GM21619 (cell line): ENCODE measurements at regions not wholly inside any gene's neighbourhood (a gene's known extent, or its start where the extent isn't known, plus 50 kb on each side); places are given as distances from the start of the nearest gene placed in this dataset.
"Not testable (repeated sequence)": the region's sequence is repeated elsewhere in the genome, so short reads cannot be mapped to it uniquely, and the experiment has no call there.

Experiments
- ATAC-seq: cut with Tn5 transposase; IDR thresholded peaks from one replicate; pipeline ENCODE4 v1.9.1; 2021; ENCODE audit not compliant: unreplicated experiment

DNA sequence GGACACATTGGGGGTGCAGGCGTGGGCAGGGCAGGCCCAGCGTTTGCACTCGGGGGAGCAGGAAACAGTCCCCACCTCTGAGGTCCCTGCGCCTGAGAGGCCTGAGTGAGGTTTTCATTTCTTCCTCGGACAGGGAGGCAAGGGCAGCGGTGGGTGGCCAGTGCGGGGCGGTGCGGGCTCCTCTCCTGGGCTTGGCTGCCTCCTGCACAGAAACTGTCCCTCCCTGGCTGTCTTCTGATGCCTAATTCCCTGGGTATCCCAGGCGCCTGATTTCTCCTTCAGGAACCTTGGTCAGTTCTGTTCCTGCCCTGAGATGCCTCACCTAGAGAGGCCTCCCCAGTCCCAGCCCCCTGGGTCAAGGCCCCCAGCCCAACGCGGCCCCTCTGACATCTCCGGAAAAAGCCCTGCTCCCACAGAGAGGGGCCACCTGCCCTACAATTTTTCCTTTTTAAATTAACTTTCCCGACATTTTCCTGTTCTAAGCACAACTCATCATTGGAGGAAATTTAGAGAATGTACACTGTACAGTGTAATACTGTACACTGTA lies 260.3 kb downstream of the ADGRD1 start:
- ATAC-seq = no peak

GRCh38 chr12:131214936-131215335 lies 261.2 kb downstream of the ADGRD1 start:
- not testable (repeated sequence) for ATAC-seq

DNA sequence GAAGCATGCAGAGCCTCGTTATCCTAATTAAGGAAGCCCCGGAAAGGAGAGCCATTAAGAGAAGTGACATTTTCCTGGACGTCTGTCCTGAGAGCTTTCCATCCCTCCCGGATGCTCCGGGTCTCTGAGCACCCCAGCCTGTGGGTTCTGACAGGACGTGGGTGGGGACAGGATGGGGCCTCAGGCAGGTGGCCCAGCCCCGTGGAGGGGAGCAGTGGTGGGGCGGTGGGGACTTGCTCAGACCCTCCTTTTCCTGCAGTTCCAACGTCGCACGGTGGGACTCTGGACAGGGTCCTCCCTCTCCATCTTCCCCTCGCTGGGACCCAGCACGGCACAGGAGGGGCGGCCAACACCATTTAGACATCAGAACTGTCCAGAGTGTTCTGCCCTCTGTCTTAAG lies 262.9 kb downstream of the ADGRD1 start:
- ATAC-seq = not testable (repeated sequence)

GRCh38 chr12:131217024-131217586 lies 263.4 kb downstream of the ADGRD1 start:
- no peak for ATAC-seq

DNA sequence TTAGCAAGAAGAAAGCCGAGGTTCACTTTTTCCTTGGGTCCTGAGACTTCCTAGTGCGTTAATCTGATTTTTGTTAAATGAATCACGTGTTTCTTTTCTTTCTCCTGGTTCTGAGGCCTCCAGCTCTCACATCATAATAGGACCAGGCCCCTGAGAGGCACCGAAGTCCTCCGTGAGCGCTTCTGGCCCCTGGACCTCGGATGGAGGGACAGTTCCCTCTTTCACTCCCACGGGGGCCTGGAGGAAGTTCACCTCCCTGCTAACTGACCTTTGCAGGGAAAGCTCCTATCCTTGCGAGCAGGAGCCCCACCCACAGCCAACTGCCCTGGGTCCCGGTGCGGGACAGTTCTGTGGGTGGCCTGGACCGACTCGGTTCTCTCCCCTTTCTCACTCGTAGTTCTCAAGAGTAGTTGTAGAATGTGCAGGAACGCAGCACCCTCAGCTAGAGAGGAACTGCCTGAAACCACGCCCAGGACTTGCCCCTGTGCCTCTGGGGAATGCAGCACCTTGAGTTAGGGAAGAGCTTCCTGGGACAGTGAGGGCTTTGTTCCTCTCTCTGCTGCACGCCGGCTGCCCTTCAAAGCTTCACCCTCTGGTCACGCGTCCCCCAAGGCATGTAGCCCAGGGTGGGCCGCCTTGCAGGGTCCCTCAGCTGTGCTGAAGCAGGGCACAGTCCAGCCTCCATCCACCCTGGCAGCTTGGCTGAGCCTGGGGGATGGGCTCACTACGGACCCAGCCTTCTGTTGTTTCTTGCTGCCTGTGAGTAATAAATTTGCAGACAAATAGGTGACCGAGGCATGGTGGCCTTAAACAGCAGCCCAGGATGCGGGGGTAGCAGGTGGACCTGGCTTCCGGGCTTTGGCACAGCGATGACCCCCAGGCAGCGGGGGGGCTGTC lies 264.6 kb downstream of the ADGRD1 start:
- peak; percentile 42 for ATAC-seq

GRCh38 chr12:131218923-131219669 lies 265.4 kb downstream of the ADGRD1 start:
- ATAC-seq = peak; percentile 21

- ATAC-seq = no peak
These were observed 266.1 kb downstream of the ADGRD1 start for GRCh38 chr12:131219670-131220330.

GRCh38 chr12:131220331-131220685 lies 266.6 kb downstream of the ADGRD1 start:
- ATAC-seq = no peak

- ATAC-seq = no peak
These were observed 267.6 kb downstream of the ADGRD1 start for GRCh38 chr12:131221061-131221956.

- ATAC-seq = no peak
These were observed 268.2 kb downstream of the ADGRD1 start for GRCh38 chr12:131221957-131222328.

GRCh38 chr12:131222329-131223139 lies 268.8 kb downstream of the ADGRD1 start:
- peak; percentile 49 for ATAC-seq

DNA sequence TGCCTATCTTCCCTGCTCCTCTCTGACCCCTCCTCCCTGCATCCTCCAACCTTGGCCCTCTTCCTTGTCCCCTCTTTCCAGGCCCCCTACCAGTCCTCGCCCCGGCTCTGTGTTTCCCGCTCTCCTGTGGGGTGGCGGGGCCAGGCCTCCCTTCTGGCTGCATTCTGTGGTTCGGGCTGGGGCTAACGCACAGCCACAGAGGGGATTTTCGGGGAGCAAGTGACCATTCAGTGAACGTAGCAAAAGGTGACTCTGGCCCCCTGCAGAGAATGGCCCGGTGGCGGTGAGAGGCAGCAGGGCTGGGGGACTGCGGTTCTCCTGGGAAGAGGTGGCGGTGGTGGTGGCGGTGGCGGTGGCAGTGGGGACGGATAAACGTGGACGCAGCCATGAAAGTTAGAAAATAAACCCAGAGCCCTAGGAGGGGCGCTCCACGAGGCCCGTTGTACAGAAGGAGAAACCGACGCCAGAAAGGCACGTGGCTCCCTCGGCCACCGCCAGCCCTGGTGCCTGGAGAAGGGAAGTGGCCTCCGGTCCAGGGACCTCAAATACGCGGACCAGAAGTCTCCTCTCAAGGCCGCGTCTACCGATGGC lies 269.6 kb downstream of the ADGRD1 start:
- ATAC-seq = no peak

- no peak for ATAC-seq
These were observed 270.1 kb downstream of the ADGRD1 start for GRCh38 chr12:131223791-131224225.

DNA sequence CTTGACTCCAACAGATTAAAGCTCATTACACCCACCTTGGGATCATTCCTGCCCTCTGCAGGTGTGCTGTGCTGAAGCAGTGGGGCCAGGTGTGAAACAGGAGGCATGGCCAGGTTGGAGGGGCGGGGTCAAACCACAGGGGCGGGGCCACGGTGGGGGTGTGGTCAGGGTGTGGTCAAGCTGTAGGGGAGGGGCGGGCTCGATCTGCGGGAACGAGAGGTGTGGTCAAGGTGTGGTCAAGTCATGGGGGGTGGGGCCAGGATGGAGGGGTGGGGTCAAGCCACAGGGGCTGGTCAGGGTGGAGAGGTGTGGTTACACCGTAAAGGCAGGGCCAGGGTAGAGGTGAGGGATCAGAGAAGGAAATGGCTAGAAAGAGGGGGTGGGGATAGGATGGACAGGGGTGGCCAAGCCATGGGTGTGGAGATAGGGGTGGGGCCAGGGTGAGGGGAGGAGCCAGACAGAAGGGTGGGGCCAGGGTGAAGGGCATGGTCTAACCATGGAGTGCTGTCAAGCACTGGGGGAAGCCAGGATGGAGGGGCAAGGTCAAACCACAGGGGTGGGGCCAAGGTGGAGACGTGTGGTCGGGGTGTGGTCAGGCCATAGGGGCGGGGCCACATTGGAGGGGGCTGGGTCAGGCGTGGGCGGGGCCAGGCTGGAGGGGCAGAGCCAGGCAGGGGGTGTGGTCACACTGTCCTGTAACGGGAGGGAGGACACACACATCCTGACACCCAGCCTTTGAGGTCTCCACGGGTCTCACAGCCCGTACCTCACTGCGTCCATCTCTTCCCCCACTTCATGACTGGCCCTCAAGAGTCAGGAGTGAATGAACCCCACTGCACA lies 270.7 kb downstream of the ADGRD1 start:
- not testable (repeated sequence) for ATAC-seq

GRCh38 chr12:131225066-131225380 lies 271.3 kb downstream of the ADGRD1 start:
- not testable (repeated sequence) for ATAC-seq

DNA sequence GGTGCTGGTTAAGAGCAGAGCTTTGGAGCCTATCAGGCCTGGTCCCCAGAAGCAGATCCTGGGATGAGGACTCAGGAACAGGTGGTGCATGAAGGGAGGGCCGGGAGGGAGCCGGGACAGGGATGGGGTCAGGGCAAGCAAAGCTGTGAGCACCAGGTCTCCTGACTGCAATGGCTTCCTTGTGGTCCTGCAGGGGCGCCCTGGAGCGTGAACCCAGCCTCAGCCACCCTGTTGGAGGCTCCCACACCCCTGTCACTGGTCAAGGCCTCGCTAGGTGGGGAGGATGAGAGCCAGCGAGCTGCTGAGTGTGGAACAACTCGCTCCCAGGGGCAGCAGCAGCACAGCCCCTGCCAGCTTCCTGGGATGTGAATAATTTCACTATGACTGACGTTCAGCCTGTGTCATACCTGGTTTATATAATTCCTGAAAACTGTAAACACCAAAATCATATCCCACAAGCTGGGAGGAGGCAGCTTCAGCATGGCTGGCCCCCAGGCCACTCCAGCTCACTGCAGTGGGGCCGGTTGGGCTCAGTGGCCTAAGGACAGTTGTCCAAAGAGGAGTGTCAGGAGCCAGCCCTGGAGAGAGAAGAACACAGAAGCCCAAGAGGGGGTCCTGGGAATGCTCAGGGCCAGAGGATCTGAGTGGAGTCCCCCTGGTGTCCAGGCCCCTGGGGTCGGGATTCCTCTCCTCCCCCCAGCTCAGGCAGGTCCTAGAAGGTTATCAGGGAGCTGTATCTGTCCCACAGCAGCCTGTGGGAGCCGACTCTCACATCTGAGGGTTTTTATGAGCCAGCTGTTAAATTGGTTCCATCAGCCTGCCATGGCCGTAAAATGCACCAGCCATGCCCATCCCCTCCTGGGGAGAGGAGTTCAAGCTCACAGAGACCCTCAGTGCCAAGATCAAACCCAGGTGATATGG lies 272.9 kb downstream of the ADGRD1 start:
- ATAC-seq = no peak

GRCh38 chr12:131227641-131228040 lies 273.9 kb downstream of the ADGRD1 start:
- not testable (repeated sequence) for ATAC-seq
